ENCODE measurements at regions not wholly inside any gene's neighbourhood (a gene's known extent, or its start where the extent isn't known, plus 50 kb on each side); places are given as distances from the start of the nearest gene placed in this dataset.

- no peak for TF ChIP-seq CTCF (IDR thresholded peaks at IDR 0.05; ENCODE audit: borderline replicate concordance, insufficient read depth, low read depth, low read length)
- no peak overlapping the region for H3K4me3 ChIP-seq (ENCODE audit: low read depth, low read length)
Measured at GRCh38 chr6:45816674-45817297, 198.9 kb downstream of the CLIC5 start.

GRCh38 chr6:45815466-45816125, 200.1 kb downstream of the CLIC5 start:
- no peak for TF ChIP-seq CTCF (IDR thresholded peaks at IDR 0.05; ENCODE audit: borderline replicate concordance, insufficient read depth, low read depth, low read length)
- H3K4me3 ChIP-seq (ENCODE audit: low read depth, low read length), result no peak overlapping the region

GRCh38 chr6:45814772-45815171, 200.9 kb downstream of the CLIC5 start:
- no peak overlapping the region for H3K4me3 ChIP-seq (ENCODE audit: low read depth, low read length)
- no peak for TF ChIP-seq CTCF (IDR thresholded peaks at IDR 0.05; ENCODE audit: borderline replicate concordance, insufficient read depth, low read depth, low read length)

GRCh38 chr6:45813943-45814342, 201.7 kb downstream of the CLIC5 start:
- H3K4me3 ChIP-seq (ENCODE audit: low read depth, low read length), result no peak overlapping the region
- TF ChIP-seq CTCF (IDR thresholded peaks at IDR 0.05; ENCODE audit: borderline replicate concordance, insufficient read depth, low read depth, low read length), result no peak

GRCh38 chr6:45812922-45813321, 202.7 kb downstream of the CLIC5 start:
- TF ChIP-seq CTCF (IDR thresholded peaks at IDR 0.05; ENCODE audit: borderline replicate concordance, insufficient read depth, low read depth, low read length), result no peak
- H3K4me3 ChIP-seq (ENCODE audit: low read depth, low read length), result no peak overlapping the region

- no peak for TF ChIP-seq CTCF (IDR thresholded peaks at IDR 0.05; ENCODE audit: borderline replicate concordance, insufficient read depth, low read depth, low read length)
- no peak overlapping the region for H3K4me3 ChIP-seq (ENCODE audit: low read depth, low read length)
Measured at GRCh38 chr6:45808917-45809316, 206.7 kb downstream of the CLIC5 start.

- no peak overlapping the region for H3K4me3 ChIP-seq (ENCODE audit: low read depth, low read length)
- no peak for TF ChIP-seq CTCF (IDR thresholded peaks at IDR 0.05; ENCODE audit: borderline replicate concordance, insufficient read depth, low read depth, low read length)
Measured at GRCh38 chr6:45808042-45808645, 207.5 kb downstream of the CLIC5 start.
